MCF 10A (cell line): ENCODE measurements at regions not wholly inside any gene's neighbourhood (a gene's known extent, or its start where the extent isn't known, plus 50 kb on each side); places are given as distances from the start of the nearest gene placed in this dataset.

Experiments used
- BruUV-seq: library from RNA; stranded (reverse); fragments of 400-500 nt; replicated peaks from 2 replicates; lab custom pipeline; 2021; lab: Mats Ljungman, UMichigan
- CTCF ChIA-PET: fragments of 300-600 bp; sonication (Branson Sonifier 250); formaldehyde crosslinking; extraction: SDS; loops from one replicate; lab custom pipeline; 2021; ENCODE audit warnings: antibody characterized with exemption, inconsistent platforms; lab: Yijun Ruan, JAX
- POLR2A ChIA-PET: fragments of 300-600, 350-650 bp; sonication (Branson Sonifier 250); formaldehyde crosslinking; extraction: SDS; loops from one replicate; lab custom pipeline; 2020; ENCODE audit warnings: antibody characterized with exemption, inconsistent platforms; lab: Yijun Ruan, JAX
- DNase-seq: peaks from one replicate; pipeline ENCODE4 v3.0.0-alpha.2; 2018; ENCODE audit not compliant: unreplicated experiment
- H3K27ac Mint-ChIP-seq: one replicate; pipeline ENCODE4 v1.8.0; 2022; ENCODE audit warnings: mild to moderate bottlenecking, low read depth, mixed read lengths; ENCODE audit not compliant: unreplicated experiment
- H3K27me3 Mint-ChIP-seq: one replicate; pipeline ENCODE4 v1.8.0; 2022; ENCODE audit warnings: mixed read lengths; ENCODE audit not compliant: insufficient read depth, unreplicated experiment
- H3K36me3 Mint-ChIP-seq: one replicate; pipeline ENCODE4 v1.8.0; 2022; ENCODE audit warnings: mild to moderate bottlenecking, moderate library complexity, mixed read lengths; ENCODE audit not compliant: insufficient read depth, unreplicated experiment
- H3K4me1 Mint-ChIP-seq: one replicate; pipeline ENCODE4 v1.8.0; 2022; ENCODE audit warnings: mixed read lengths; ENCODE audit not compliant: insufficient read depth, unreplicated experiment
- H3K4me3 Mint-ChIP-seq: one replicate; pipeline ENCODE4 v1.8.0; 2022; ENCODE audit warnings: mild to moderate bottlenecking, moderate library complexity, mixed read lengths; ENCODE audit not compliant: unreplicated experiment
- H3K9me3 Mint-ChIP-seq: one replicate; pipeline ENCODE4 v1.8.0; 2022; ENCODE audit warnings: mixed read lengths; ENCODE audit not compliant: unreplicated experiment
- CTCF ChIP-seq: fragments of 200-600 bp; IDR thresholded peaks from one replicate; pipeline ENCODE4 v1.8.0; 2022; ENCODE audit warnings: antibody characterized with exemption, mild to moderate bottlenecking; ENCODE audit not compliant: unreplicated experiment
- intact Hi-C: fragments of 100-400 bp; cut with micrococcal nuclease; formaldehyde crosslinking; loops from 2 replicates; pipeline ENCODE4 v1.14.1; 2022

GRCh38 chr4:169333265-169333664, 62.5 kb upstream of the SH3RF1 start:
- intact Hi-C loops = no loop called here
- Mint-ChIP-seq H3K27me3 (no peaks in the 10 kb centered on the region), H3K27ac (no peak overlapping the region), H3K4me3 (no peak overlapping the region), H3K36me3 (no peaks in the 10 kb centered on the region), H3K4me1 (peaks cover 11% of the 10 kb centered on the region), H3K9me3 (no peaks in the 10 kb centered on the region)
- no peak for DNase-seq
- BruUV-seq = no TSS peak
- TF ChIP-seq CTCF = no peak
- POLR2A ChIA-PET = no interaction called here
- CTCF ChIA-PET = interaction anchor here (0.9 kb wide), 1 partner anchor 22 kb away, joined by 3 read pairs; no protein-coding TSS in a partner anchor

GRCh38 chr4:169332583-169332982, 61.8 kb upstream of the SH3RF1 start:
- Mint-ChIP-seq H3K27me3 (no peaks in the 10 kb centered on the region), H3K36me3 (no peaks in the 10 kb centered on the region), H3K4me1 (peaks cover 11% of the 10 kb centered on the region), H3K4me3 (no peak overlapping the region), H3K27ac (no peak overlapping the region), H3K9me3 (no peaks in the 10 kb centered on the region)
- ChIA-PET CTCF (interaction anchor here (0.9 kb wide), 1 partner anchor 21 kb away, joined by 3 read pairs; no protein-coding TSS in a partner anchor), POLR2A (no interaction called here)
- DNase-seq = no peak
- no peak for TF ChIP-seq CTCF
- intact Hi-C loops = no loop called here
- BruUV-seq = no TSS peak

GRCh38 chr4:169330811-169331210, 60.1 kb upstream of the SH3RF1 start:
- Mint-ChIP-seq H3K27ac (no peak overlapping the region), H3K36me3 (no peaks in the 10 kb centered on the region), H3K9me3 (no peaks in the 10 kb centered on the region), H3K27me3 (no peaks in the 10 kb centered on the region), H3K4me3 (no peak overlapping the region), H3K4me1 (peaks cover 10% of the 10 kb centered on the region)
- no TSS peak for BruUV-seq
- intact Hi-C loops = no loop called here
- DNase-seq = no peak
- POLR2A ChIA-PET = no interaction called here
- CTCF ChIA-PET = interaction anchor here (0.5 to 0.6 kb wide), 2 partner anchors 184 to 1039 kb away, joined by 4 read pairs; no protein-coding TSS in a partner anchor
- TF ChIP-seq CTCF = no peak

GRCh38 chr4:169330095-169330494, 59.3 kb upstream of the SH3RF1 start:
- no peak for DNase-seq
- no peaks in the 10 kb centered on the region for H3K27me3 Mint-ChIP-seq
- ChIA-PET POLR2A (interaction anchor here (0.7 kb wide), 1 partner anchor 31 kb away, joined by 3 read pairs; no protein-coding TSS in a partner anchor), CTCF (no interaction called here)
- no peak for TF ChIP-seq CTCF
- no peak overlapping the region for H3K27ac Mint-ChIP-seq
- H3K4me1 Mint-ChIP-seq = peaks cover 3% of the 10 kb centered on the region
- H3K4me3 Mint-ChIP-seq = no peak overlapping the region
- intact Hi-C loops = no loop called here
- H3K36me3 Mint-ChIP-seq = no peaks in the 10 kb centered on the region
- peaks cover 5% of the 10 kb centered on the region for H3K9me3 Mint-ChIP-seq
- no TSS peak for BruUV-seq
